HepG2 (cell line): ENCODE measurements at regions not wholly inside any gene's neighbourhood (a gene's known extent, or its start where the extent isn't known, plus 50 kb on each side); places are given as distances from the start of the nearest gene placed in this dataset.

Experiments used
- ATAC-seq: fragments of 200-7000 bp; cut with Tn5 transposase; 3 replicates; pipeline ENCODE4 v1.9.1; 2020; ENCODE audit warnings: mild to moderate bottlenecking, moderate library complexity
- BruUV-seq: library from RNA; stranded (reverse); fragments of 400-500 nt; replicated peaks from 2 replicates; lab custom pipeline; 2021; lab: Mats Ljungman, UMichigan
- CTCF ChIA-PET: fragments of 300-600 bp; formaldehyde crosslinking; extraction: SDS; loops from one replicate; lab custom pipeline; 2021; ENCODE audit warnings: low total read pairs, inconsistent platforms, low intra/inter-chr PET ratio; lab: Yijun Ruan, JAX
- POLR2A ChIA-PET: fragments of 350-600 bp; sonication (Branson Sonifier 250); formaldehyde crosslinking; loops from one replicate; lab custom pipeline; 2020; ENCODE audit warnings: antibody characterized with exemption, inconsistent platforms; lab: Yijun Ruan, JAX
- DNase-seq: peaks from one replicate; pipeline ENCODE4 v3.0.0-alpha.2; 2015; ENCODE audit warnings: low spot score
- FAIRE-seq: peaks from 3 replicates; lab custom pipeline; 2011; peaks lifted over from hg19 to GRCh38; lab: Jason Lieb, UNC
- H2AFZ ChIP-seq: one replicate; pipeline ENCODE4 v1.6.1; 2011; ENCODE audit warnings: low read length, inconsistent platforms
- H3K27ac ChIP-seq: fragments of 300-600 bp; 3 replicates; pipeline ENCODE4 v1.8.0; 2011; ENCODE audit warnings: mixed run types, mild to moderate bottlenecking, mixed read lengths, low read length, inconsistent platforms; ENCODE audit not compliant: insufficient read depth; ENCODE audit errors: extremely low read length
- H3K27me3 ChIP-seq, 2 experiments: fragments of 200-600 bp in 1 of 2; 2 replicates in 1 of 2; 3 replicates in 1 of 2; pipeline versions ENCODE4 v1.6.0 to v1.8.0; 2011; ENCODE audit warnings: low read length in 2 of 2, mild to moderate bottlenecking in 2 of 2, moderate library complexity in 2 of 2, inconsistent platforms in 1 of 2; ENCODE audit not compliant: insufficient read depth in 2 of 2, control insufficient read depth in 1 of 2
- H3K36me3 ChIP-seq, 2 experiments: fragments of 200-600 bp in 1 of 2; replicated peaks in 1 of 2; 2 replicates in 1 of 2; 3 replicates in 1 of 2; pipeline versions ENCODE4 v1.5.1 to v1.8.0; 2011; ENCODE audit warnings: low read length in 2 of 2, inconsistent platforms in 1 of 2; ENCODE audit not compliant: insufficient read depth in 2 of 2, control insufficient read depth in 1 of 2
- H3K4me1 ChIP-seq: 2 replicates; pipeline ENCODE4 v1.5.1; 2012; ENCODE audit warnings: low read length, inconsistent platforms; ENCODE audit not compliant: insufficient read depth
- H3K4me2 ChIP-seq: 2 replicates; pipeline ENCODE4 v1.6.0; 2011; ENCODE audit warnings: low read depth, low read length, inconsistent platforms
- H3K4me3 ChIP-seq, 3 experiments: fragments of 200-600 bp in 1 of 3; sonication (generic), shearing (Covaris generic) in 1 of 3; replicated peaks in 1 of 3; 2 replicates each; pipeline ENCODE4 v1.5.1; 2011 to 2016; ENCODE audit warnings: low read length in 3 of 3, inconsistent platforms in 2 of 3, low read depth in 2 of 3, mild to moderate bottlenecking in 2 of 3, control low read depth in 1 of 3, mixed read lengths in 1 of 3; ENCODE audit not compliant: insufficient read depth in 1 of 3
- H3K79me2 ChIP-seq: one replicate; pipeline ENCODE4 v1.6.1; 2011; ENCODE audit warnings: low read length, inconsistent platforms; ENCODE audit not compliant: insufficient read depth
- H3K9ac ChIP-seq: 2 replicates; pipeline ENCODE4 v1.6.0; 2011; ENCODE audit warnings: mild to moderate bottlenecking, low read depth, low read length, inconsistent platforms; ENCODE audit not compliant: insufficient read depth
- H3K9me3 ChIP-seq: 2 replicates; pipeline ENCODE4 v1.5.1; 2012; ENCODE audit warnings: mild to moderate bottlenecking, low read length
- H4K20me1 ChIP-seq: 2 replicates; pipeline ENCODE4 v1.6.0; 2011; ENCODE audit warnings: inconsistent platforms, mild to moderate bottlenecking, low read length, moderate library complexity; ENCODE audit not compliant: insufficient read depth
- MAFK ChIP-seq, 2 experiments: IDR thresholded peaks in 1 of 2; conservative IDR thresholded peaks in 1 of 2; 2 replicates each; pipeline ENCODE4 v1.6.1; 2011; ENCODE audit warnings: improper control_type of control experiment in 2 of 2, low read length in 2 of 2
- SOX13 ChIP-seq, 3 experiments: fragments of 450-650 bp in 1 of 3; sonication (generic) in 1 of 3; formaldehyde crosslinking in 1 of 3; IDR thresholded peaks in 2 of 3; conservative IDR thresholded peaks in 1 of 3; 2 replicates each; pipeline versions ENCODE4 v1.5.0 to v1.6.1; 2016 to 2020; ENCODE audit warnings: antibody characterized with exemption in 1 of 3, mild to moderate bottlenecking in 1 of 3, missing compliant biosample characterization in 1 of 3, missing genetic modification reagents in 1 of 3, moderate library complexity in 1 of 3
- ZNF12 ChIP-seq: sonication (generic); formaldehyde crosslinking; IDR thresholded peaks from 2 replicates; pipeline ENCODE4 v1.5.0; 2020; ENCODE audit warnings: missing genetic modification reagents
- ZNF296 ChIP-seq: sonication (generic); formaldehyde crosslinking; conservative IDR thresholded peaks from 2 replicates; pipeline ENCODE4 v1.5.0; 2020; ENCODE audit warnings: mild to moderate bottlenecking, missing genetic modification reagents
- ZNF503 ChIP-seq: sonication (generic); formaldehyde crosslinking; IDR thresholded peaks from 2 replicates; pipeline ENCODE4 v1.4.0; 2020; ENCODE audit warnings: missing genetic modification reagents
- WGBS: methylation state at CpG from one replicate; pipeline ENCODE4 v1.1.6; 2017; ENCODE audit warnings: low lambda C conversion rate; 5-methylcytosine and 5-hydroxymethylcytosine counted together
- in situ Hi-C: cut with HindIII; loops from 2 replicates; pipeline ENCODE4 v1.10.0; 2017; ENCODE audit warnings: low pct_unique_long_range_greater_than_20kb; ENCODE audit not compliant: extremely low pct_ligation_motif_present
- intact Hi-C: fragments of 100-400 bp; cut with micrococcal nuclease; formaldehyde crosslinking; loops from one replicate; pipeline ENCODE4 v1.10.0; 2022; ENCODE audit not compliant: unreplicated experiment
- TF ChIP-seq, protein P1 (sequence below): IDR thresholded peaks from 2 replicates; pipeline ENCODE4 v1.6.1; 2016; ENCODE audit warnings: missing genetic modification reagents, missing compliant biosample characterization

DNA sequence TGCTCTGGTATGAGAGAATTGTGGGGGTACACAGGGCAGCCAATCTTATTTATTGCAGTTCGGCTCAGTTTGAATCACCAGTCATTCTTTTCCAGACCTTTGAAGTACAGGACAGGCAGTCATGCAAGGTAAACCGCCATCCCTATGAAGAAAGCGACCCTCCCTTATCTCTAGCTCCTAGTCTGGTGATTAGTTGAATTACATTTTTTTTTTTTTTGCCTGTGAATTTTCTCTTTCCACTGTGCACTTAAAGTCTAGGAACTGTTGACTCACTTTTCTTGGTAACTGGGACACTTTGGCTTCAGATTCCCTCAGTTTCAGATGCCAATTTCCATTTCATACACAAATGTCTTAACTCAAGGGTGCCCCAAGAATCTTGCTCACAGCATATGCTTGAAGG lies 82.4 kb upstream of the FAM9C start:
- H3K9ac ChIP-seq, result no peak overlapping the region
- peaks cover 72% of the 10 kb centered on the region for H3K4me1 ChIP-seq
- POLR2A ChIA-PET, result no interaction called here
- H3K79me2 ChIP-seq, result no peaks in the 10 kb centered on the region
- TF ChIP-seq ZNF296 (CRISPR knock-in tag) (no peak), ZNF12 (CRISPR knock-in tag) (peak; percentile 59; the same call in 1 of the 2 replicates)
- TF ChIP-seq, protein P1, sequence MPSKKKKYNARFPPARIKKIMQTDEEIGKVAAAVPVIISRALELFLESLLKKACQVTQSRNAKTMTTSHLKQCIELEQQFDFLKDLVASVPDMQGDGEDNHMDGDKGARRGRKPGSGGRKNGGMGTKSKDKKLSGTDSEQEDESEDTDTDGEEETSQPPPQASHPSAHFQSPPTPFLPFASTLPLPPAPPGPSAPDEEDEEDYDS (CRISPR knock-in tag), result no peak
- TF ChIP-seq, all 625 proteins: peak for 1
- ATAC-seq (no peak), FAIRE-seq (no peak), DNase-seq (peak; percentile 4)
- in situ Hi-C loops (no loop called here), intact Hi-C loops (no loop called here)
- Histone ChIP-seq H2AFZ (no peak overlapping the region), H3K4me2 (no peak overlapping the region), H3K27me3 (no peaks in the 10 kb centered on the region), H3K36me3 (no peaks in the 10 kb centered on the region), H3K4me3 (no peak overlapping the region), H4K20me1 (no peaks in the 10 kb centered on the region), H3K9me3 (no peaks in the 10 kb centered on the region), H3K27ac (no peak overlapping the region)
- BruUV-seq, result no TSS peak
- CTCF ChIA-PET, result no interaction called here
- 89% methylated on average over 3 of the region's 3 CpGs for whole genome bisulfite sequencing

DNA sequence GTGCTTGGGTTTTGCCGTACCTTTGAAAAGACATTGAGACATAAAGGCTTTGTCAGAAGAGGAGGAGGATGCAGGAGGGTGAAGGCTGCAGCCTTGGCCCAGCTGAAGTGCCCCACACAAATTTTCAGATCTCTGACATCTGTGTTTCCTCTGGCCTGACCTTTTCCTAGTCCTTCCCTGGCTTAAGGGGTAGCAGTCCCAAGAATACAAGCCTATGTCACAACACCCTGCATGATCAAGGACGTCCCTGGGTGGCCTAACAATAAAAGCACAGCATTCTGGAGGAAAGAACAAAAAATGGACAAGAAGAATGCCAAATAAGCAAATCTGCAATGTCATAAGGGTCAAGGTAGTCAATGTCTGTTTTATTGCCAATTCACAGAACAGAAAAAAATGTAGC lies 80.8 kb upstream of the FAM9C start:
- no TSS peak for BruUV-seq
- Histone ChIP-seq H2AFZ (no peak overlapping the region), H3K27ac (no peak overlapping the region), H3K4me2 (no peak overlapping the region), H3K9ac (no peak overlapping the region), H3K36me3 (no peaks in the 10 kb centered on the region), H3K27me3 (no peaks in the 10 kb centered on the region), H4K20me1 (no peaks in the 10 kb centered on the region), H3K4me1 (peaks cover 72% of the 10 kb centered on the region), H3K79me2 (no peaks in the 10 kb centered on the region), H3K4me3 (no peak overlapping the region), H3K9me3 (no peaks in the 10 kb centered on the region)
- intact Hi-C loops (no loop called here), in situ Hi-C loops (no loop called here)
- DNase-seq, result no peak
- ATAC-seq, result no peak
- 50% methylated on average over 2 of the region's 2 CpGs for WGBS
- CTCF ChIA-PET, result no interaction called here
- TF ChIP-seq MAFK (conservative IDR thresholded peaks at IDR 0.05 in 1 of 2, IDR thresholded peaks at IDR 0.05 in 1 of 2; ENCODE audit: low read length in 2 of 2) (0 out of 4 replicates have a peak, but pooled peaks of 1 of the 2 experiments have one; percentile 11), SOX13 (IDR thresholded peaks at IDR 0.05) (no peak), SOX13 (CRISPR knock-in tag; conservative IDR thresholded peaks at IDR 0.05 in 1 of 2, IDR thresholded peaks at IDR 0.05 in 1 of 2) (peak in 1 of 2 experiments; percentile 42; a peak in 2 of 4 replicates), ZNF503 (no peak)
- POLR2A ChIA-PET, result no interaction called here
- no peak for FAIRE-seq
